HG03196 (cell line): ENCODE measurements at regions not wholly inside any gene's neighbourhood (a gene's known extent, or its start where the extent isn't known, plus 50 kb on each side); places are given as distances from the start of the nearest gene placed in this dataset.
A peak's percentile ranks its signal among the peaks of the same experiment; 100 is the strongest.

Experiments
- ATAC-seq: cut with Tn5 transposase; IDR thresholded peaks from one replicate; pipeline ENCODE4 v1.9.1; 2021; ENCODE audit not compliant: unreplicated experiment

- ATAC-seq, result no peak
Observed at GRCh38 chr17:72487731-72488494, 367.1 kb downstream of the SOX9 start.

- no peak for ATAC-seq
Observed at GRCh38 chr17:72488555-72489271, 367.9 kb downstream of the SOX9 start.

GRCh38 chr17:72489272-72489641, 368.4 kb downstream of the SOX9 start:
- ATAC-seq, result no peak

GRCh38 chr17:72491102-72491501, 370.3 kb downstream of the SOX9 start:
- ATAC-seq, result no peak

GRCh38 chr17:72492494-72492893, 371.7 kb downstream of the SOX9 start:
- ATAC-seq, result no peak

- ATAC-seq, result no peak
Observed at GRCh38 chr17:72492941-72493340, 372.1 kb downstream of the SOX9 start.

GRCh38 chr17:72494566-72494965, 373.7 kb downstream of the SOX9 start:
- no peak for ATAC-seq

- no peak for ATAC-seq
Observed at GRCh38 chr17:72496461-72496860, 375.6 kb downstream of the SOX9 start.

GRCh38 chr17:72497915-72498314, 377.1 kb downstream of the SOX9 start:
- ATAC-seq, result no peak

- ATAC-seq, result no peak
Observed at GRCh38 chr17:72498364-72499210, 377.8 kb downstream of the SOX9 start.

- no peak for ATAC-seq
Observed at GRCh38 chr17:72501404-72502370, 380.9 kb downstream of the SOX9 start.

- no peak for ATAC-seq
Observed at GRCh38 chr17:72502371-72503341, 381.8 kb downstream of the SOX9 start.

- ATAC-seq, result no peak
Observed at GRCh38 chr17:72503556-72503955, 382.7 kb downstream of the SOX9 start.

- ATAC-seq, result no peak
Observed at GRCh38 chr17:72504783-72505182, 384.0 kb downstream of the SOX9 start.

GRCh38 chr17:72506773-72507172, 386.0 kb downstream of the SOX9 start:
- ATAC-seq, result no peak

GRCh38 chr17:72507370-72507769, 386.6 kb downstream of the SOX9 start:
- no peak for ATAC-seq

GRCh38 chr17:72510351-72511016, 389.7 kb downstream of the SOX9 start:
- peak; percentile 90 for ATAC-seq

GRCh38 chr17:72511242-72511641, 390.4 kb downstream of the SOX9 start:
- ATAC-seq, result no peak

- ATAC-seq, result no peak
Observed at GRCh38 chr17:72511874-72512273, 391.1 kb downstream of the SOX9 start.
